Uterus (tissue), 2 donors: ENCODE measurements at regions not wholly inside any gene's neighbourhood (a gene's known extent, or its start where the extent isn't known, plus 50 kb on each side); places are given as distances from the start of the nearest gene placed in this dataset.

Experiments
- POLR2A ChIP-seq, 2 donors: fragments of 450-650 bp; IDR thresholded peaks; one replicate each; pipeline ENCODE4 v1.6.1; 2016; ENCODE audit warnings: antibody characterized with exemption in 2 of 2, mild to moderate bottlenecking in 1 of 2, moderate library complexity in 1 of 2
- TF ChIP-seq, protein P1 (sequence below), 4 experiments: fragments of 200-600 bp in 2 of 4; fragments of 450-650 bp in 2 of 4; sonication (generic) in 2 of 4; IDR thresholded peaks; one replicate each; pipeline ENCODE4 v1.5.1; 2016 to 2019; ENCODE audit warnings: antibody characterized with exemption in 4 of 4, mild to moderate bottlenecking in 2 of 4, moderate library complexity in 1 of 4

- TF ChIP-seq, protein P1, sequence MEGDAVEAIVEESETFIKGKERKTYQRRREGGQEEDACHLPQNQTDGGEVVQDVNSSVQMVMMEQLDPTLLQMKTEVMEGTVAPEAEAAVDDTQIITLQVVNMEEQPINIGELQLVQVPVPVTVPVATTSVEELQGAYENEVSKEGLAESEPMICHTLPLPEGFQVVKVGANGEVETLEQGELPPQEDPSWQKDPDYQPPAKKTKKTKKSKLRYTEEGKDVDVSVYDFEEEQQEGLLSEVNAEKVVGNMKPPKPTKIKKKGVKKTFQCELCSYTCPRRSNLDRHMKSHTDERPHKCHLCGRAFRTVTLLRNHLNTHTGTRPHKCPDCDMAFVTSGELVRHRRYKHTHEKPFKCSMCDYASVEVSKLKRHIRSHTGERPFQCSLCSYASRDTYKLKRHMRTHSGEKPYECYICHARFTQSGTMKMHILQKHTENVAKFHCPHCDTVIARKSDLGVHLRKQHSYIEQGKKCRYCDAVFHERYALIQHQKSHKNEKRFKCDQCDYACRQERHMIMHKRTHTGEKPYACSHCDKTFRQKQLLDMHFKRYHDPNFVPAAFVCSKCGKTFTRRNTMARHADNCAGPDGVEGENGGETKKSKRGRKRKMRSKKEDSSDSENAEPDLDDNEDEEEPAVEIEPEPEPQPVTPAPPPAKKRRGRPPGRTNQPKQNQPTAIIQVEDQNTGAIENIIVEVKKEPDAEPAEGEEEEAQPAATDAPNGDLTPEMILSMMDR (IDR thresholded peaks at IDR 0.05) = no peak
- TF ChIP-seq POLR2A (IDR thresholded peaks at IDR 0.05) = no peak
Observed at GRCh38 chr14:53529519-53529918, 376.4 kb upstream of the DDHD1 start.
